ENCODE measurements at regions not wholly inside any gene's neighbourhood (a gene's known extent, or its start where the extent isn't known, plus 50 kb on each side); places are given as distances from the start of the nearest gene placed in this dataset.

GRCh38 chr6:129778793-129779192 lies 68.8 kb upstream of the ARHGAP18 start:
- Histone ChIP-seq H3K27me3 (ENCODE audit: control insufficient read depth, insufficient read depth, low read length) (no peaks in the 10 kb centered on the region), H3K27ac (ENCODE audit: low read depth, low read length) (no peak overlapping the region), H3K4me3 (ENCODE audit: low read depth, low read length) (no peak overlapping the region), H3K9me3 (ENCODE audit: control insufficient read depth, insufficient read depth, low read length) (no peaks in the 10 kb centered on the region; the same call in 1 of the 2 replicates)
- TF ChIP-seq CTCF (IDR thresholded peaks at IDR 0.05; ENCODE audit: low read depth, low read length): no peak
- no peak for DNase-seq (ENCODE audit: low read depth, low spot score)
- ChIA-PET CTCF (no interaction called here), POLR2A (no interaction called here)

- no peak overlapping the region for H3K27ac ChIP-seq (ENCODE audit: low read depth, low read length)
- TF ChIP-seq CTCF (IDR thresholded peaks at IDR 0.05; ENCODE audit: low read depth, low read length): no peak
- CTCF ChIA-PET: interaction anchor here (0.8 to 4.5 kb wide), 3 partner anchors 70 to 244 kb away, joined by 4 to 105 read pairs (median 6); no protein-coding TSS in a partner anchor
- H3K27me3 ChIP-seq (ENCODE audit: control insufficient read depth, insufficient read depth, low read length): no peaks in the 10 kb centered on the region
- POLR2A ChIA-PET: no interaction called here
- H3K4me3 ChIP-seq (ENCODE audit: low read depth, low read length): no peak overlapping the region
- no peaks in the 10 kb centered on the region; the same call in 1 of the 2 replicates for H3K9me3 ChIP-seq (ENCODE audit: control insufficient read depth, insufficient read depth, low read length)
- no peak for DNase-seq (ENCODE audit: low read depth, low spot score)
These were observed 67.4 kb upstream of the ARHGAP18 start for GRCh38 chr6:129777371-129777770.

- Histone ChIP-seq H3K4me3 (ENCODE audit: low read depth, low read length) (no peak overlapping the region), H3K27ac (ENCODE audit: low read depth, low read length) (no peak overlapping the region), H3K27me3 (ENCODE audit: control insufficient read depth, insufficient read depth, low read length) (no peaks in the 10 kb centered on the region), H3K9me3 (ENCODE audit: control insufficient read depth, insufficient read depth, low read length) (no peaks in the 10 kb centered on the region; the same call in 1 of the 2 replicates)
- DNase-seq (ENCODE audit: low read depth, low spot score): no peak
- POLR2A ChIA-PET: no interaction called here
- CTCF ChIA-PET: interaction anchor here (1.1 to 4.5 kb wide), 5 partner anchors 9 to 244 kb away, joined by 4 to 105 read pairs (median 36); no protein-coding TSS in a partner anchor
- no peak for TF ChIP-seq CTCF (IDR thresholded peaks at IDR 0.05; ENCODE audit: low read depth, low read length)
These were observed 66.8 kb upstream of the ARHGAP18 start for GRCh38 chr6:129776542-129777330.

- peak; percentile 99 for TF ChIP-seq CTCF (IDR thresholded peaks at IDR 0.05; ENCODE audit: low read depth, low read length)
- peak; percentile 52 for DNase-seq (ENCODE audit: low read depth, low spot score)
- Histone ChIP-seq H3K4me3 (ENCODE audit: low read depth, low read length) (no peak overlapping the region; the same call in 1 of the 2 replicates), H3K9me3 (ENCODE audit: control insufficient read depth, insufficient read depth, low read length) (no peaks in the 10 kb centered on the region; the same call in 1 of the 2 replicates), H3K27me3 (ENCODE audit: control insufficient read depth, insufficient read depth, low read length) (no peaks in the 10 kb centered on the region), H3K27ac (ENCODE audit: low read depth, low read length) (no peak overlapping the region)
- CTCF ChIA-PET: interaction anchor here (0.6 to 4.5 kb wide), 49 partner anchors 10 to 504 kb away, joined by 3 to 105 read pairs (median 4); no protein-coding TSS in a partner anchor
- POLR2A ChIA-PET: no interaction called here
These were observed 64.9 kb upstream of the ARHGAP18 start for GRCh38 chr6:129774697-129775447.

Data from AG04450 (cell line).